Activated T-cell treated with anti-CD3 and anti-CD28 coated beads, Interleukin-2, amount 50 U/mL, for 1 hour (primary cell): ENCODE measurements at regions not wholly inside any gene's neighbourhood (a gene's known extent, or its start where the extent isn't known, plus 50 kb on each side); places are given as distances from the start of the nearest gene placed in this dataset.
"Not testable (repeated sequence)": the region's sequence is repeated elsewhere in the genome, so short reads cannot be mapped to it uniquely, and the experiment has no call there.

Source experiments
- DNase-seq: peaks from one replicate; pipeline ENCODE4 v3.0.0-alpha.2; 2020

- DNase-seq = no peak
These were observed 99.3 kb upstream of the PRKG2 start for GRCh38 chr4:81314196-81314896.

- DNase-seq = no peak
These were observed 93.0 kb upstream of the PRKG2 start for GRCh38 chr4:81307991-81308390.

GRCh38 chr4:81304871-81305270, 89.8 kb upstream of the PRKG2 start:
- no peak for DNase-seq

- not testable (repeated sequence) for DNase-seq
These were observed 85.3 kb upstream of the PRKG2 start for GRCh38 chr4:81300352-81300751.

- no peak for DNase-seq
These were observed 75.8 kb upstream of the PRKG2 start for GRCh38 chr4:81290813-81291212.

- DNase-seq = no peak
These were observed 72.1 kb upstream of the PRKG2 start for GRCh38 chr4:81287101-81287500.

- DNase-seq = no peak
These were observed 67.1 kb upstream of the PRKG2 start for GRCh38 chr4:81282131-81282530.

- DNase-seq = no peak
These were observed 59.4 kb upstream of the PRKG2 start for GRCh38 chr4:81274460-81274859.

- no peak for DNase-seq
These were observed 57.6 kb upstream of the PRKG2 start for GRCh38 chr4:81272671-81273070.
